Gastrocnemius medialis (tissue), 4 donors: ENCODE measurements at regions not wholly inside any gene's neighbourhood (a gene's known extent, or its start where the extent isn't known, plus 50 kb on each side); places are given as distances from the start of the nearest gene placed in this dataset.

ENCODE experiments used
- ATAC-seq, 2 donors: fragments of 150-250 bp; one replicate each; pipeline ENCODE4 v1.9.1; 2016
- DNase-seq, 2 donors: peaks; one replicate each; pipeline ENCODE4 v3.0.0-alpha.2; 2019
- H3K27ac ChIP-seq, 4 donors: fragments of 200-600 bp; sonication (generic); 1 replicate in 1 of 4; 2 replicates in 3 of 4; pipeline ENCODE4 v1.5.1; 2016 to 2018; ENCODE audit warnings: mild to moderate bottlenecking in 2 of 4, moderate library complexity in 1 of 4
- H3K27me3 ChIP-seq, 3 donors: fragments of 200-600 bp; sonication (generic) in 2 of 3; 1 replicate in 1 of 3; 2 replicates in 2 of 3; pipeline versions ENCODE4 v1.5.1 to v1.6.0; 2016 to 2019; ENCODE audit warnings: mild to moderate bottlenecking in 1 of 3, moderate library complexity in 1 of 3
- H3K36me3 ChIP-seq, 2 donors: fragments of 200-600 bp; sonication (generic) in 1 of 2; one replicate each; pipeline ENCODE4 v1.5.1; 2017 to 2018
- H3K4me1 ChIP-seq, 2 donors: fragments of 200-600 bp; sonication (generic) in 1 of 2; one replicate each; pipeline ENCODE4 v1.5.1; 2016 to 2017; ENCODE audit warnings: mild to moderate bottlenecking in 2 of 2
- H3K4me3 ChIP-seq, 4 donors: fragments of 200-600 bp; sonication (generic) in 3 of 4; 1 replicate in 1 of 4; 2 replicates in 3 of 4; pipeline ENCODE4 v1.5.1; 2016 to 2019; ENCODE audit warnings: mild to moderate bottlenecking in 2 of 4
- H3K9me3 ChIP-seq, 3 donors: fragments of 200-600 bp; sonication (generic) in 2 of 3; 1 replicate in 1 of 3; 2 replicates in 2 of 3; pipeline ENCODE4 v1.5.1; 2016 to 2019
- CTCF ChIP-seq, 5 experiments: fragments of 450-650 bp in 3 of 5; fragments of 200-600 bp in 2 of 5; sonication (generic) in 2 of 5; IDR thresholded peaks in 4 of 5; conservative IDR thresholded peaks in 1 of 5; 1 replicate in 4 of 5; 2 replicates in 1 of 5; pipeline ENCODE4 v1.5.1; 2016 to 2019; ENCODE audit warnings: antibody characterized with exemption in 5 of 5, mild to moderate bottlenecking in 3 of 5, moderate library complexity in 3 of 5
- POLR2A ChIP-seq, 2 donors: fragments of 450-650 bp; IDR thresholded peaks; one replicate each; pipeline ENCODE4 v1.6.1; 2017; ENCODE audit warnings: antibody characterized with exemption in 2 of 2, mild to moderate bottlenecking in 2 of 2, moderate library complexity in 2 of 2
- in situ Hi-C, 4 donors: fragments of 200-750 bp; cut with MboI; loops; one replicate each; pipeline versions ENCODE4 v1.15.0 to v1.8.0; 2017; ENCODE audit warnings: low sequenced_read_pairs in 4 of 4
- intact Hi-C: fragments of 100-400 bp; cut with DNase I; formaldehyde crosslinking; loops from one replicate; pipeline ENCODE4 v1.15.1; 2023; ENCODE audit warnings: low total_unique reads

- TF ChIP-seq CTCF (IDR thresholded peaks at IDR 0.05 in 4 of 5, conservative IDR thresholded peaks at IDR 0.05 in 1 of 5): no peak
- TF ChIP-seq POLR2A (IDR thresholded peaks at IDR 0.05): no peak
- Histone ChIP-seq H3K27ac (no peak overlapping the region), H3K4me3 (no peak overlapping the region), H3K9me3 (no peaks in the 10 kb centered on the region), H3K27me3 (peaks cover 0 to 30% (median 20%) of the 10 kb centered on the region in 3 donors), H3K36me3 (no peaks in the 10 kb centered on the region), H3K4me1 (no peaks in the 10 kb centered on the region)
- DNase-seq: no peak
- intact Hi-C loops (no loop called here), in situ Hi-C loops (no loop called here)
- no peak for ATAC-seq
These were observed 230.6 kb downstream of the FOXL1 start for GRCh38 chr16:86808863-86809444.

DNA sequence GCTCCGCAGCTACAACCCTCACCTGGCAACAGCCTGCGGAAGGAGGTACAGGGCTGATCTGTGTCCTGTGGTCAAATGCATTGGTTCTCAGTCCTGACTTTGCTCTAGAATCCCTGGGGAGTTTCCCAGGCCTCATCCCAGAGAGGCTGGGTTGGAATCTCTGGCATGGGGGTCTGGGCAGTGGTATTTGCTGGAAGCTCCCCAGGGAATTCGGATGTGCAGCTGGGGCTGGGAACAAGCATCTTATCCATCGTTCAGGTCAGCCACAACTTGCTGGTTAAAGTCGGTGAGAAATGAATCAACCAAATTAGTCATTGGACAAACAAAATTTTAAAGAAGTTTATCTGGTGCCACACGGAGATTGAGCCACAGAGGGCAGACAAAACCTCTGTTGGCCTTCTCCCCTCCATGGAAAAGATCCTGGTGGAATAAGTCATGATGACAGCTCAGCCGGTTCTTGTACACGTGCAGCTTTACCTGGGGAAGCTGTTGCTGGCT lies 231.2 kb downstream of the FOXL1 start:
- Histone ChIP-seq H3K9me3 (no peaks in the 10 kb centered on the region), H3K27ac (no peak overlapping the region), H3K36me3 (no peaks in the 10 kb centered on the region), H3K27me3 (peaks cover 0 to 30% (median 20%) of the 10 kb centered on the region in 3 donors), H3K4me1 (no peaks in the 10 kb centered on the region), H3K4me3 (no peak overlapping the region)
- TF ChIP-seq POLR2A (IDR thresholded peaks at IDR 0.05) (no peak), CTCF (IDR thresholded peaks at IDR 0.05 in 4 of 5, conservative IDR thresholded peaks at IDR 0.05 in 1 of 5) (no peak)
- intact Hi-C loops: no loop called here
- ATAC-seq (no peak), DNase-seq (no peak)
- in situ Hi-C loops: no loop called here

DNA sequence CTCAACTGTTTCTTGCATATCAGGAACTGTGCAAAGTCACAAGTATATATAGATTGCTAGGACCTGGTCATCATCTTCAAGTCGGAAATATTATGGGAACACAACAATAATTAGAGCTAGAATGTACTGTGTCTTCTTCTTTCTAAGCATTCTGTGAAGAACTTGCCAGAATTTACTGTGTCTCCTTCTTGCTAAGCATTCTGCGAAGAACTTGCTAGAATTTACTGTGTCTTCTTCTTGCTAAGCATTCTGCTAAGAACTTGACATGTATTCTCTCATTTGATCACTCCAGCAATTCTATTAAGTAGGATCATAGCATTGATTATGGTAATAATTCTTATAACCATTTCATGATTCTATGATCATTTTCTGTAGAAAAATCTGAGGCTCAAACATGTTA lies 231.7 kb downstream of the FOXL1 start:
- no peak overlapping the region for H3K27ac ChIP-seq
- no peaks in the 10 kb centered on the region for H3K4me1 ChIP-seq
- no peaks in the 10 kb centered on the region for H3K36me3 ChIP-seq
- intact Hi-C loops: no loop called here
- no peak for DNase-seq
- H3K9me3 ChIP-seq: no peaks in the 10 kb centered on the region
- in situ Hi-C loops: no loop called here
- no peak overlapping the region for H3K4me3 ChIP-seq
- peaks cover 0 to 29% (median 20%) of the 10 kb centered on the region in 3 donors for H3K27me3 ChIP-seq
- no peak for ATAC-seq
- TF ChIP-seq POLR2A (IDR thresholded peaks at IDR 0.05): no peak
- TF ChIP-seq CTCF (IDR thresholded peaks at IDR 0.05 in 4 of 5, conservative IDR thresholded peaks at IDR 0.05 in 1 of 5): no peak

- in situ Hi-C loops: no loop called here
- Histone ChIP-seq H3K9me3 (no peaks in the 10 kb centered on the region), H3K4me3 (no peak overlapping the region), H3K36me3 (no peaks in the 10 kb centered on the region), H3K27me3 (peaks cover 2 to 30% (median 6%) of the 10 kb centered on the region in 3 donors), H3K4me1 (no peaks in the 10 kb centered on the region), H3K27ac (no peak overlapping the region)
- intact Hi-C loops: no loop called here
- TF ChIP-seq POLR2A (IDR thresholded peaks at IDR 0.05): no peak
- TF ChIP-seq CTCF (IDR thresholded peaks at IDR 0.05 in 4 of 5, conservative IDR thresholded peaks at IDR 0.05 in 1 of 5): no peak
- ATAC-seq (no peak), DNase-seq (no peak)
These were observed 234.1 kb downstream of the FOXL1 start for GRCh38 chr16:86812363-86812970.
